GM19025 (cell line): ENCODE measurements at regions not wholly inside any gene's neighbourhood (a gene's known extent, or its start where the extent isn't known, plus 50 kb on each side); places are given as distances from the start of the nearest gene placed in this dataset.
"Not testable (repeated sequence)": the region's sequence is repeated elsewhere in the genome, so short reads cannot be mapped to it uniquely, and the experiment has no call there.

Source experiments
- ATAC-seq: cut with Tn5 transposase; IDR thresholded peaks from one replicate; pipeline ENCODE4 v1.9.1; 2021; ENCODE audit warnings: mild to moderate bottlenecking, low read depth, moderate library complexity; ENCODE audit not compliant: unreplicated experiment

DNA sequence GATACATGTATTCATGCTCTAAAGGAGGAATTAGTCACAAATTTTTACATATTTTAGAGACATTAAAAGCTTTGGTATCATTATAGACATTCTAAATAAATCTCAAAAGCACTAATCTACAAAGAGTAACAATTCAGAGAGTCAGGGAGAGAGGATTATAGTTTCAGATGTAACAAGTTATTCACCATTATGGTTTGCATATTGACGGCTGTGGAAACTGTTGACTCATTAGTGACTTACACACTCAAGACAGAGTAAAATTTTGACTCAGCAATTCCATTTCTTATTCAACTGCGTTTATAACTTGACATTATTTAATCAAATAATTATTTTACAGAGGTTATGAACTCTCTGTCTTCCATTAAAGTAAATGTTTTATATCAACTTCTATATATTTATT, 95.4 kb upstream of the SEMA3C start:
- ATAC-seq = no peak

DNA sequence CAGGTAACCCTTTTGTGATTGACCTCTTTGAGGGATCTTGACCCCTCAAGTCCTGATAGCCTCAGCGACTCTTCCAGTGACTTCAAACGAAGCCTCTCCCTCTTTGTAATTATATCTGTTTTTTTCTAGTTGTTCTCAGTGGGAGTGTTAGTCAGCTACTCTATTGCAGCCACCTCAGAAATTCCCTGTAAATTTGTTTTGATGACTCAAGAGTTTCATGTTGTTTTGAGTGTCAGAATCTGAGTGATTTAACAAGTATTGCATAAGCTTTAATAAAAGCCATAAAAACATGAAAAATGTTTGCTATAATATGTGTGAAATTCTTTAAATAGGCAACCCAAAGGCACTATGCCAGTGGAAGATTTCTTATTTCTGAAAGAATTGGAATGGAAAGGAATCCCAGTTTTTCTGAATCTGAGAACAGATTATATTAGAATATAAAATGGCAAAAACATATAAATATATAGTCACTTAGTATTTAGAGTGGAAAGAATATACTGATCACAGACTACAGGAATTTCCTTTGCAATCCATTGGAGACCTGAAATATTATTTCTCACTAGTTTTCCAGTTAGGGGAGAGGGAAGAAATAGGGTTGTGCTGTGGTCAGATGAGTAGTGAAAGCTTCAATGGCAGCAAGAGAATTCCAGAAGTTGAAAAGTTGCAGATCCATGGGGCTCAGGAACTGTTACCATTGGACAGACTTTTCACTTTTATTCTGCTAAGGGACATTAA, 94.4 kb upstream of the SEMA3C start:
- ATAC-seq = no peak

DNA sequence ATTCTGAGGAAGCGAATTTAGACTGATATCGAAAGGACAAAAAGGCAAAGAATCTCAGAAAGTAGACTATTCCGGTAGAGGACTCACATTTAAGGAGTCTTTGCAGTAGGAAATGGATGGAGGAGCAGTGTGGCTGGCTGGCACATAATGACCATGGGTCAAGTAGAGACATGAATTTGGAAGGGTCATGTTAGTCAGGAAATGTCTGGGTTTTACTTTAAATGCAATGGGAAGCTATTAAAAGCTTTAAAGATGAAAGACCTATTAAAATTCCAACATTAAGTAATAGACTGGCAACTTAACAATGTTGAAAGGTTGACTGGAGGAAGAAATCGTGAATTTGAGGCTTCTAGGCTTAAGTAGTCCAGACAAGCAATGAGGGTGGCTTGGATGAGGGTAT, 90.0 kb upstream of the SEMA3C start:
- ATAC-seq = no peak

DNA sequence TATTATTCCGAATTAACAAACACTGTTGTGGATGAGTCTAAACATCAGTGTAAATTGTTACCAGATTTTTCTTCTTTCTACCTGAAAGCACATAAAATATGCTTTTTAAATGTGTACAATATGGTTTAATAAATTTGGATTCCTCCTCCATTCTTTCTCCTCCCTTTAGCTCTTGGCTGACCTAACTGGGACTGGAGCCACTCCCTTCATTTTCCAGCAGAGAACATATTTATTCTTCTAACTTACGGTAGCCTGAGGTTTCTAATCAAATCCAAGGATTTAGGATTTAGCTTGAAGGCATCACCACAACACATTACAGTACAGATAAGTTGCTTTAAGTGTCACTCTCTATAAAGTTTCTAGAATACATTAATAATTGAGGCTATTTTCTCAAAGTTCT, 88.2 kb upstream of the SEMA3C start:
- no peak for ATAC-seq

DNA sequence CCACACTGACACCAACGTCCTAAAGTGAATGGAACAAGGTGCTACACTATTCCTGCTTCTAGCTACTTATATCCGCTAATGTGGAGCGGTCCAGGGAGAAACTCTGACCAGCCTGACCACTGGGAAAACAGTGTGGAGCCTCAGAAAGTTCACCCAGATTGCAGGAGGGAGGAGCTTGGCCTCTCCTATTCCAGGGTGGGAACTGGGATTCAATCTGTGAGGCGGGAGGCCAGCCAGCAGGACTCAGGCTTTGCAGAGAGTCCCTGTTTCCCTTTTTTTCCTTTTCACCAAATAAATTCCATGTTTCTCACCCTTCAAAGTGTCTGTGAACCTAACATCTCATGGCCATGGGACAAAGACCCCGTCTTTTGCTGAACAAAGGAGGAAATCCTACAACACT, 86.4 kb upstream of the SEMA3C start:
- ATAC-seq = no peak

DNA sequence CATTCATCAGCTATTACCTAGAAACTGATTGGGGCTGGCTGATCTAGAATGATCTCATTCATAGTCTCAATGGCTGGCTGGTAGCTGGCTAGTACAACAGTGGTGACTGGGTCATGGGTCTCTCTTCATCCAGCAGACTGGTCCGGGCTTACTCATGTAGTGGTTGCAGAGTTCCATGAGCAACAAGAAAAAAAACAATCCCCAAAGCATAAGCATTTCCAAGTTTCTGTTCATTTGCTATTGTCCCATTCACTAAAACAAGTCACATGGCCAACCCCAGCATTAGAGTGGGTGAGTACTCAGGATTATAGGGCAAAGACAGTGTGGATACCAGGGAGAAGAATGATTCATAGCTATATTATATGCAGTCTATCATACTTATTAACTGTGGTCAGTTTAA, 85.2 kb upstream of the SEMA3C start:
- no peak for ATAC-seq

DNA sequence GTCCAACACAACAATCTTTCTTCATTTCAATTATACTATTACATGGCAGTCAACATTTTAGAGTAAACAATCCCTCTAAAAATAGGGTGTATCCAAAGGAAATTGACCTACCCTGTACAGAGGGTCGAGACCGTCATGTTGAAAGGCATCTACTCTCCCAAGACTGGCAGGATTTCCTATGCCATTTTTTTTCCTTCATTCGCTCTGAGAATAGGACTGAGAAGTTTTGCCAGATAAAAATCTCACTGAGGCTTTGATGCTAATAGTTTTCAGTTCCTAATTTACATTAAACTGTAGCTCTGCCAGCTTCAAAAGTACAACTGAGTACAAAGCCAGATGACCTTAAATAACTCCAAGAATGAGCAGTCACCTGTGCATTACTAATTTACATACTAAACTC, 84.5 kb upstream of the SEMA3C start:
- no peak for ATAC-seq

DNA sequence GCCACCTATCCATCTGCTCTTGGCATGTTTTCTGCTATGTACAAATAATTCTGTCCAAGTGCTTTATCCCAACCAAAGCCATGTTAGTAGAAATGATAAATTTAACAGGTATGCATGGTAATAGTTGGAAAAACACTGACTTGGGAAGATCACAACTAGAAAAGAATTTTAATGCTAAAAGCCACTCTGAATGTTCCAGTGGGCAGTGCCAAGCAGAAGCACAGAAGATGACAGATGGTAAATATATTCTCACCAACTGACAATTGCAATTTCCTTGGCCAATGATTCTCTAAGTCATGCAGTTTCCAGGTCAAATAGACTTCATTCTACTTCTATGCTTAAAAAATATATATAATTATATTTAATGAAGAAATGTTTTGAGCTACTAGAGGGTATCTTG, 83.6 kb upstream of the SEMA3C start:
- ATAC-seq = no peak

DNA sequence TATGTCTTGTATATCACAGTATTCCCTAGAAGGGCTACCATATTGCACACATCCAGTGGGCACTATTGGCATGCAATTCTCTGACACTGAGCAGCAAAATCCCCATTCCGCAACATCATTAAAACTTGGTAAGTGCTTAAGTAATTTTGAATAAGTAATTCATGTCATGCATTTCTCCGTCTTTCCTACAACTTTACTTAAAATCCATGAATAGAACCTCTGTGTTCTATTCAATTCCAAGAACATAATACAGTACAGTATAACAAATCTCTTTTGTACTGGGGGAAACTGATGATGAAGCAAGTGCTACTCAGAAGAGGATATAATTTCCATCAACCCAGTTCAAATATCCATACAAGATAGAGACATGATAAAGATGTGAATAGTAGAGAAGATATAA, 80.9 kb upstream of the SEMA3C start:
- no peak for ATAC-seq

DNA sequence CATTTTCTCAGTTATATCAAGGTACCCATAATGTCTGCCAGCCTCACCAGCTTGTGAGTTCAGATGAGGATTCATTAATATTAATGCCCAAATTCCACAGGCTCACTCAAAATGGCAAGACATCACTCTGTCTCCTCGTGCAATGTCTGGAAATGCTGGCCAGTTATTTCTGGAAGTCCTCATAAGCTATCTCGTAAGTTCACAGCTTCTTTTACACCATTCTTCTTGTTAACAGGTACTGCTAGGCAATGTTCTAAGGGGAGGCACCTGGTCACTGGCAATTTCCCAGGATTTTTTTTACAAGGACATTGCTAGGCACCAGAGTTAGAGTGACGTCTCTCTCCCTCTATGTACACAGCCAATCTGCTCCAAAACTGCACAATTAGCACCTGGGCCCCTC, 80.2 kb upstream of the SEMA3C start:
- ATAC-seq = no peak

DNA sequence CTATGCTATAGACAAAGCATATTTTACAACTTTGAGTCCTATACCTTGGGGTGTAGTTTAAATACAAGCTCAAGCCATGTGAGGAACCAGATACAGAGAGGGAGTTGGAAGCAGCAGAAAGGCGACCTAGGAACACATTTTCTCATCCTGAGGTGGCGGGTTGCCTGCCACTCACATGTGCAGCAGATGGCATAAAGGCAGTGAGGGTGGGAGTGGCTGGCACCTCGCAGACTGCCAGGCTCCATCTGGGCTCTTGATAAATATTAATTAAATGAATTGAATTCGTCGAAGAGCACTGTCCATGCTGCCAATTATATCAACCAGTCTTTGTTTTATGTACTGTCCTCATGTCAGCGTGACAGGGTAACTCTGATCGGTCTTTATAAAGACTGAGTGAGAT, 79.0 kb upstream of the SEMA3C start:
- no peak for ATAC-seq

DNA sequence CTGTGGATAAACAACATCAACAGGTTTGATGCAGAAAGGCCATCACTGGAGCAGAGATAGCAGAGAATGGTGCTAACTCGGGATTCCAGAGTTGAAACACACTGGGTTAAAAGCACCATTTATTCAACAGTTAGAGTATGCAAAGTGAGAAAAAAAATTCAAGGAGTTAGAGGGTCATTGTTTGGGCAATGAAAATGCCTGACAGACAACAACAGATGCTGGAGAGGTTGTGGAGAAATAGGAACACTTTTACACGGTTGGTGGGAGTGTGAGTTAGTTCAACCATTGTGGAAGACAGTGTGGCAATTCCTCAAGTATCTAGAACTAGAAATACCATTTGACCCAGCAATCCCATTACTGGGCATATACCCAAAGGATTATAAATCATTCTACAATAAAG, 77.4 kb upstream of the SEMA3C start:
- not testable (repeated sequence) for ATAC-seq

DNA sequence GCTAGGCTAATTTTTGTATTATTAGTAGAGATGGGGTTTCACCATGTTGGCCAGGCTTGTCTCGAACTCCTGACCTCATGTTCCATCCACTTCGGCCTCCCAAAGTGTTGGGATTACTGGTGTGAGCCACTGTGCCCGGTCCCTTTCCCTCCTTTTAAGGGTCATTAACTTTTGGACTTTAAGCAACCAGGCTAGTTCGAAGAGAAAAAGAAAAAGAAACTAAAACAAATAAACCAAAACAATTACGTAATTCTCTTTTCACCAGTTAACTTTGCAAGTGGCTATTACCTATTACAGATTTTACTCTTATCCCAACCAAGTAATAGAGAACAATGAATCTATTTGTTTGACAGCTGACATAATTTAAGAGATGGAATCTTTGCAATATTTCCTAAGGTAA, 72.8 kb upstream of the SEMA3C start:
- no peak for ATAC-seq

DNA sequence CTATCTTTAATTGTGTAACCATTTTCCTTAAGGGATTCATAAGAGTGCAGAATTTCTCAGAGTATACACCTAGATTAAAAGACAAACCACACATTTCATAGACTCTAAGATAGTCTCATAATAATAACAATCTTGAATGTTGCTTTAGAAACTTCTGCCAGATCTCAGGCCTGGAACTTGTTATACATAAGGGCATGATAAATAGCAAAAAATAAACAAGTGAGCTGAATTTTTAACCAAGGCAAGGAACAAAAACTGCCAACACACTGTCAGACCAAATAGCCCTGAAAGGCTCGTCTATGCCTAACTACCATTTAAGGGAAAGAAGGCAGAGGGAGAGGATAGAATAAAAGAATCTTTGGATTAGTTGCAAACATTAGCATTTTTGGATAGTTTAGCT, 65.8 kb upstream of the SEMA3C start:
- ATAC-seq = no peak

DNA sequence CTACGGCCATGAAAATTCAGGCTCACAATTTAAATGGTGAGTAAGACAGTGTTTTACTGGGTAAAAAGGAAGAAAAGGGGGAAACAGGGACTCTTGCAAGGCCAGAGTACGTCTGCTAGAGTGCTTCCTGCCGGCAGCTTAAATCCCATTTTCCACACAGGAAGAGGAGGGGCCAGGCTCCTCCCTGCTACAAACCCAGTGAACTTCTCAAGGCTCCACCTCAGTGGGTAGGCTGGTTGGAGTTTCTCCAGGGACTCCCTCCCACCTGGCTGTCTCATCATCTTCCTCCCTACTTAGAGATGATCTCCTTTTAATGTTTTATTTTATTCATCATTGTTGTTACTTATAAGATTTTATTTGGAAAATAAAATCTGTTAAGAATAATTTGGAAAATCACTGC, 62.6 kb upstream of the SEMA3C start:
- no peak for ATAC-seq

DNA sequence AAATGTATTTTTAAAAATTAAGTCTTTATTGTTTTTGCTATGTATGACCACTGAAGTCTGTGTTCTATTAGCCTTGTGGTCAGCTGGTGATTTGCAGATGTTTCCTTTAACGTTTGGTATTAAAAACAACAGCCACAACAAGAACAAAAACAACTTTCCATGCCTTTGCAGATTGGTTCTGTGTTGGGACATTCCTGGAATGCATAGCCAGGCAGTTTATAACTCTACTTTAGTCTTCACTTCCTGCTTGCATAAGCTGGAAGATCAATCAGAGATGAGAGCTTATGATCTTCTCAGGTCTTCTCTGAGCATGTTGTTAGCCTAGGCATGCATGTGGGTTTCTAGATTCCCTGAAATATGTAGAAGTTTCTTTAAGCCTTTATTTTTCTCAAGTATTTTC, 58.9 kb upstream of the SEMA3C start:
- no peak for ATAC-seq

DNA sequence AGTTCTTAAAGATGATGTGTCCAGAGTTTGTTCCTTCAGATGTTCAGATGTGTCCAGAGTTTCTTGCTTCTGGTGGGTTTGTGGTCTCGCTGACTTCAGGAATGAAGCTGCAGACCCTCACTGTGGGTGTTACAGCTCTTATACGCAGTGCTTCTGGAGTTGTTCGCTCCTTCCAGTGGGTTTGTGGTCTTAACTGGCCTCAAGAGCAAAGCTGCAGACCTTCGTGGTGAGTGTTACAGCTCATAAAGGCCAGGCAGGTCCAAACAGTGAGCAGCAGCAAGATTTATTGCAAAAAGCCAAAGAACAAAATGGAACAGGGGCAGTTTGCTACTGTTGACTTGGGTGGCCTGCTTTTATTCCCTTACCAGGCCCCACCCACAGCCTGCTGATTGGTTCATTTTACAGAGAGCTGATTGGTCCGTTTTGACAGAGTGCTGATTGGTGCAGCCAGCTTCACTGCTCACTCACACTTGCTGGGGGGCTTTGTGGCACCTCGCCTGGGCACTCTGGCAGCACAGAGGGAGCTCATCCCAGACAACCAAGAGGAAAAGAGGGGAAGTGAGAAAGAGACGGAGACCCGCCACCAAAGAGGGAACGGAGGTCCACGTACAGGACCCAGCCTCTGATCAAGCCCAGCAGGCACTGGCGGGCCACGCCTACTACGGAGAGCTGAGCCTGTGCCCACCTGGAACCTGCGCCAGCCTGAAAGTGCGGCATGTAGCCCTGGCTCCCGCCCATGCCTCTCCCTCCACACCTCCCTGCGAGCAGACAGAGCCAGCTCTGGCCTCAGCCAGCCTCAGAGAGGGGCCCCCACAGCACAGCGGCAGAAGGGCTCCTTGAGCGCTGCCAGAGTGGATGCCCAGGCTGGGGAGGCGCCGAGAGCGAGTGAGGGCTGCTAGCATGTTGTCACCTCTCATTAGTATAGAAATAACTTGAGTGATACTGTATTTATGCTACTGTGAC, 55.8 kb upstream of the SEMA3C start:
- ATAC-seq = no peak

DNA sequence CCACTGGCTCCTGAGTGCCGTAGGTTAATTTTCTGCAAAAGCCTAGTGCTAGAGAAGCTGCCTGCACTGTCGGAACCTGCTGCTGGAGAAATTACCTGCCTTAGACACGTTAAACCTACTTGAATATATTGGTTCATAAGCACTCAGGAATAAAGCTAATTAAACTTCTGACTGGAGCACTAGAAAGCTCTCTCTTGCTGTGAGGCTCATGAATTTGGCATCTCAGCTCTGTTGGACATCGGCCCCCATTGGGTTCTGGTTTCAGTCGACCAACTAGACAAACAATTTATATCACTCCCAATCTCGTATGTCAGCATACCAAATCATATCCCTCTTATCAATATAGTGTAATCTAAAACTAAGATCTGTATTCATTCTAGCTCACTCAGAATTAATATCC, 52.4 kb upstream of the SEMA3C start:
- ATAC-seq = no peak
